Fibroblast of skin of back (primary cell): ENCODE measurements at regions not wholly inside any gene's neighbourhood (a gene's known extent, or its start where the extent isn't known, plus 50 kb on each side); places are given as distances from the start of the nearest gene placed in this dataset.

Experiments
- DNase-seq: peaks from one replicate; pipeline ENCODE4 v3.0.0-alpha.2; 2013

DNA sequence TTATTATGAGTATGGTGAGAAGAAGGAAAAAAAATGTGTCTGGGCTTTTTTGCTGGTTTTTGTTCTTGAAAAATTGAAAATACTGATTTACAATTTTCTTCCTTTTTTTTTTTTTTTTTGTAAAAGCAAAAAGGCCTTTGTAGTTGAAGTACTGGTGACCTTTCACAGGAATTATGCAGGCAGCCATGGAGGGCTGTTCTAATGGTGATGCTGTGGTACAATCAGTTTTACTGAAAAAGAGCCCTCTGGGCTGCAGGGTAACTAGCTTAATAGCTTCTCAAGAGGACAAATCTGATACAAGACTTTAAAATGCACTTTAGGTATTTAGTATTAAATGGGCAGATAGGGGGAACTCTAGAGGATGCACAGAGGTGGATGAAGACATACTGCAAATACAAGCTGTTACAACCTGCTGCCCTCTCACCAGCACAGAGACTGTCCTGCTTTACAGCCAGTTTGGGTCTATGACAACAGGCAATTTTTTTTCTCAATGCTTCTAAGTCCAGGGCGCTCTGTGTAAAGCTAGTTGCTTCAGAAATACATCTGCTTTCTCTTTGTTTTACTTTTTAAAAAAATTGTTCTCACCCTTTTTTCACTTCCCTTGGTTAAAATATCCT is 61.6 kb upstream of the HS3ST5 start:
- no peak for DNase-seq

- no peak for DNase-seq
These were observed 61.0 kb upstream of the HS3ST5 start for GRCh38 chr6:114403858-114404257.

DNA sequence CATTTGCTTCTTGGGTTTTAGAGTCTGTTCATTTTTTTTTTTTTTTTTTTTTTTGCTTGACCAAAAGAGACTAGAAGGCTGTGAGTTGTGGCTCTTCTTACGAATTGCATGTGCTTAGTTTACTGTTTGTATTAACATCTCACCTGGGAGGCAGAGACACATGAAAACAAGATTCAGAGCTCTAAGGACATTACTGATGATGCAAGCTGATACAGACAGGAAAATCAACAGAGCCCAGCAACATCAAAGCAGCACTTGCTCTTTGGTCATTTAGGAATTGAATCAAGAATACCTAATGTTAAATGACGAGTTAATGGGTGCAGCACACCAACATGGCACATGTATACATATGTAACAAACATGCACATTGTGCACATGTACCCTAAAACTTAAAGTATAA is 55.7 kb upstream of the HS3ST5 start:
- no peak for DNase-seq
